Epithelial cell of proximal tubule (primary cell): ENCODE measurements at regions not wholly inside any gene's neighbourhood (a gene's known extent, or its start where the extent isn't known, plus 50 kb on each side); places are given as distances from the start of the nearest gene placed in this dataset.
"Not testable (repeated sequence)": the region's sequence is repeated elsewhere in the genome, so short reads cannot be mapped to it uniquely, and the experiment has no call there.

Experiments
- DNase-seq: peaks from one replicate; pipeline ENCODE4 v3.0.0-alpha.2; 2011; ENCODE audit warnings: low read depth
- H3K4me3 ChIP-seq: 2 replicates; pipeline ENCODE4 v1.5.1; 2011; ENCODE audit warnings: low read depth, mild to moderate bottlenecking, low read length
- CTCF ChIP-seq: conservative IDR thresholded peaks from 2 replicates; pipeline ENCODE4 v1.5.1; 2012; ENCODE audit warnings: low read depth, mild to moderate bottlenecking, low read length

- TF ChIP-seq CTCF, result no peak
- no peak overlapping the region for H3K4me3 ChIP-seq
- no peak for DNase-seq
Measured at GRCh38 chr5:61231813-61232212, 69.5 kb upstream of the SMIM15 start.

GRCh38 chr5:61232490-61233050 lies 70.3 kb upstream of the SMIM15 start:
- TF ChIP-seq CTCF, result no peak
- DNase-seq, result no peak
- H3K4me3 ChIP-seq, result no peak overlapping the region

- TF ChIP-seq CTCF, result no peak
- DNase-seq, result no peak
Measured at GRCh38 chr5:61234019-61234418, 71.8 kb upstream of the SMIM15 start.

GRCh38 chr5:61236715-61237114 lies 74.4 kb upstream of the SMIM15 start:
- not testable (repeated sequence) for H3K4me3 ChIP-seq, DNase-seq

More at GRCh38 chr5:61234019-61234418, 71.8 kb upstream of the SMIM15 start:
- no peak overlapping the region for H3K4me3 ChIP-seq

- DNase-seq, result no peak
- TF ChIP-seq CTCF, result no peak
- no peak overlapping the region for H3K4me3 ChIP-seq
Measured at GRCh38 chr5:61245486-61245885, 83.2 kb upstream of the SMIM15 start.

GRCh38 chr5:61245936-61246335 lies 83.7 kb upstream of the SMIM15 start:
- no peak for DNase-seq
- no peak for TF ChIP-seq CTCF
- no peak overlapping the region for H3K4me3 ChIP-seq

GRCh38 chr5:61246768-61247307 lies 84.6 kb upstream of the SMIM15 start:
- no peak for TF ChIP-seq CTCF
- H3K4me3 ChIP-seq, result no peak overlapping the region
- no peak for DNase-seq
